GM11168 (cell line): ENCODE measurements at regions not wholly inside any gene's neighbourhood (a gene's known extent, or its start where the extent isn't known, plus 50 kb on each side); places are given as distances from the start of the nearest gene placed in this dataset.

Experiments used
- in situ Hi-C: fragments of 300-500 bp; cut with MboI; formaldehyde crosslinking; loops from one replicate; pipeline ENCODE4 v1.12.0; 2022; ENCODE audit warnings: low sequenced_read_pairs; ENCODE audit not compliant: unreplicated experiment

- in situ Hi-C loops: no loop called here
Observed at GRCh38 chrX:20641954-20642353, 375.2 kb upstream of the RPS6KA3 start.

GRCh38 chrX:20639115-20639514 lies 372.4 kb upstream of the RPS6KA3 start:
- in situ Hi-C loops: no loop called here

GRCh38 chrX:20637351-20637750 lies 370.6 kb upstream of the RPS6KA3 start:
- in situ Hi-C loops: no loop called here

- in situ Hi-C loops: no loop called here
Observed at GRCh38 chrX:20633451-20633850, 366.7 kb upstream of the RPS6KA3 start.

GRCh38 chrX:20623448-20623847 lies 356.7 kb upstream of the RPS6KA3 start:
- in situ Hi-C loops: no loop called here

GRCh38 chrX:20620306-20620705 lies 353.6 kb upstream of the RPS6KA3 start:
- in situ Hi-C loops: no loop called here

GRCh38 chrX:20609916-20610415 lies 343.3 kb upstream of the RPS6KA3 start:
- in situ Hi-C loops: no loop called here

GRCh38 chrX:20606831-20607230 lies 340.1 kb upstream of the RPS6KA3 start:
- in situ Hi-C loops: no loop called here

GRCh38 chrX:20596856-20597255 lies 330.1 kb upstream of the RPS6KA3 start:
- in situ Hi-C loops: no loop called here

GRCh38 chrX:20595928-20596575 lies 329.3 kb upstream of the RPS6KA3 start:
- in situ Hi-C loops: no loop called here

- in situ Hi-C loops: no loop called here
Observed at GRCh38 chrX:20594985-20595384, 328.3 kb upstream of the RPS6KA3 start.

GRCh38 chrX:20593836-20594235 lies 327.1 kb upstream of the RPS6KA3 start:
- in situ Hi-C loops: no loop called here

GRCh38 chrX:20593402-20593801 lies 326.7 kb upstream of the RPS6KA3 start:
- in situ Hi-C loops: no loop called here

GRCh38 chrX:20591246-20591645 lies 324.5 kb upstream of the RPS6KA3 start:
- in situ Hi-C loops: no loop called here

GRCh38 chrX:20585782-20586181 lies 319.1 kb upstream of the RPS6KA3 start:
- in situ Hi-C loops: no loop called here

GRCh38 chrX:20571611-20572010 lies 304.9 kb upstream of the RPS6KA3 start:
- in situ Hi-C loops: no loop called here

- in situ Hi-C loops: no loop called here
Observed at GRCh38 chrX:20567108-20567507, 300.4 kb upstream of the RPS6KA3 start.

- in situ Hi-C loops: loop anchor here (25.0 kb wide), 1 partner anchor 1190 kb away; no protein-coding TSS in a partner anchor
Observed at GRCh38 chrX:20547611-20548051, 280.9 kb upstream of the RPS6KA3 start.

- in situ Hi-C loops: loop anchor here (25.0 kb wide), 1 partner anchor 1192 kb away; no protein-coding TSS in a partner anchor
Observed at GRCh38 chrX:20545538-20545937, 278.8 kb upstream of the RPS6KA3 start.

- in situ Hi-C loops: loop anchor here (25.0 kb wide), 1 partner anchor 1195 kb away; no protein-coding TSS in a partner anchor
Observed at GRCh38 chrX:20542072-20542471, 275.4 kb upstream of the RPS6KA3 start.

GRCh38 chrX:20538974-20539373 lies 272.3 kb upstream of the RPS6KA3 start:
- in situ Hi-C loops: loop anchor here (25.0 kb wide), 1 partner anchor 1198 kb away; no protein-coding TSS in a partner anchor

GRCh38 chrX:20531667-20532066 lies 265.0 kb upstream of the RPS6KA3 start:
- in situ Hi-C loops: loop anchor here (25.0 kb wide), 1 partner anchor 1206 kb away; no protein-coding TSS in a partner anchor
